Testis (tissue), 2 donors: ENCODE measurements at regions not wholly inside any gene's neighbourhood (a gene's known extent, or its start where the extent isn't known, plus 50 kb on each side); places are given as distances from the start of the nearest gene placed in this dataset.
"Not testable (repeated sequence)": the region's sequence is repeated elsewhere in the genome, so short reads cannot be mapped to it uniquely, and the experiment has no call there.

ENCODE experiments used
- DNase-seq: peaks from one replicate; pipeline ENCODE4 v3.0.0-alpha.2; 2019
- H3K27ac ChIP-seq, 2 donors: fragments of 200-600 bp; sonication (generic); one replicate each; pipeline ENCODE4 v1.5.1; 2019
- H3K27me3 ChIP-seq: fragments of 200-600 bp; sonication (generic); one replicate; pipeline ENCODE4 v1.5.1; 2019
- H3K36me3 ChIP-seq: fragments of 200-600 bp; sonication (generic); one replicate; pipeline ENCODE4 v1.5.1; 2017; ENCODE audit warnings: low read depth; ENCODE audit errors: missing control alignments
- H3K4me1 ChIP-seq: fragments of 200-600 bp; sonication (generic); one replicate; pipeline ENCODE4 v1.5.1; 2019
- H3K4me3 ChIP-seq, 2 donors: fragments of 200-600 bp; sonication (generic); one replicate each; pipeline ENCODE4 v1.5.1; 2017 to 2019
- H3K9me3 ChIP-seq: fragments of 200-600 bp; sonication (generic); one replicate; pipeline ENCODE4 v1.5.1; 2017
- CTCF ChIP-seq, 3 experiments: fragments of 450-650 bp in 2 of 3; fragments of 200-600 bp in 1 of 3; sonication (generic) in 1 of 3; IDR thresholded peaks; one replicate each; pipeline ENCODE4 v1.5.1; 2016 to 2019; ENCODE audit warnings: antibody characterized with exemption in 3 of 3, mild to moderate bottlenecking in 2 of 3, moderate library complexity in 1 of 3
- POLR2A ChIP-seq: fragments of 450-650 bp; IDR thresholded peaks from one replicate; pipeline ENCODE4 v1.6.1; 2017; ENCODE audit warnings: antibody characterized with exemption, mild to moderate bottlenecking, moderate library complexity
- WGBS, 2 donors: methylation state at CpG; one replicate each; pipeline ENCODE4 v1.1.5; 2018; 5-methylcytosine and 5-hydroxymethylcytosine counted together
- intact Hi-C: fragments of 100-400 bp; cut with DNase I; formaldehyde crosslinking; loops from one replicate; pipeline ENCODE4 v1.15.1; 2023; ENCODE audit warnings: low total_unique reads

DNA sequence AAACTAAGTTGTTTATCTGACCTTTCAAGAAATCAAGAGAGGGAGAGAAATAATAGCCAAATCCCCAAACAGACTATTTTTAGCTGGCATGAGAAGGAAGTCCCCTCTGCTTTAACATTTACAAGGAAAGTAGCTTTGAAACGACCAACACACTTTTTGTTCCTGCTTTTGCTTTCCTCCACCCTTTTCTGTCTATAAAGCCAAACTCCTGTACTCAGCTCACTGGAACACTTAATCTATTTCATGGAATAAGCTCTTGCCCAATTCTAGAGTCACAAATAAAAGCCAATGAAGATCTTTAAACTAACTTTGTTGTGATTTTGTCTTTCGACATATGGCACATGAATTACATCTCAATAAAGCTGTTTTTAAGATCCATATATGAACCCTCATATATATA lies 86.8 kb upstream of the CCDC71L start:
- 63 to 67% methylated on average over 2 of the region's 2 CpGs for WGBS, 2 donors
- Histone ChIP-seq H3K36me3 (no peaks in the 10 kb centered on the region), H3K9me3 (no peaks in the 10 kb centered on the region), H3K4me1 (no peaks in the 10 kb centered on the region), H3K4me3 (no peak overlapping the region), H3K27me3 (no peaks in the 10 kb centered on the region), H3K27ac (no peak overlapping the region)
- no peak for DNase-seq
- intact Hi-C loops: no loop called here
- no peak for TF ChIP-seq CTCF (IDR thresholded peaks at IDR 0.05)

- no peaks in the 10 kb centered on the region for H3K27me3 ChIP-seq
- no peak overlapping the region for H3K4me3 ChIP-seq
- TF ChIP-seq CTCF (IDR thresholded peaks at IDR 0.05): no peak
- TF ChIP-seq POLR2A: no peak
- no peaks in the 10 kb centered on the region for H3K9me3 ChIP-seq
- no peaks in the 10 kb centered on the region for H3K36me3 ChIP-seq
- H3K4me1 ChIP-seq: no peaks in the 10 kb centered on the region
- intact Hi-C loops: no loop called here
- 63 to 82% methylated on average over 1 of the region's 1 CpG for WGBS, 2 donors
- DNase-seq: no peak
- no peak overlapping the region for H3K27ac ChIP-seq
Observed at GRCh38 chr7:106749165-106749564, 88.2 kb upstream of the CCDC71L start.

DNA sequence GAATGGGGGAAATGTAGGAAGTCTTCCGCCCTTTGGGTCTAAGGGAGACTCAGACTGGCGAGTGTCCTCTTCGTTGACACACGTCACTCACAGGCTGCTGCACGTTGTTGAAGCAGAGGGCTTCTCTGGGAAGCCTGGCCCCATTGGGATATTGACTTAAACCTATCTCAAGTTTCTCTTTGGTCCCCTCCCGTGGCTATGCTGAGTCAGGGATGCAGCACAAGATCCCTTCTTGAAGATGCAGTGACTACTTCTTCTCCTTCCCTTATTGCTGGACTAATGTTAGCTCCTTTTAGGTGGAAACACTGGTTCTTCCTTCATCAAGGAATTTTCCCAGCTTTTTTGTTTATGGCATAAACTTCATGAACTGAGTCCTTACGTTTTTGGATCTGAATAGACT lies 89.8 kb upstream of the CCDC71L start:
- Histone ChIP-seq H3K27me3 (no peaks in the 10 kb centered on the region), H3K4me1 (no peaks in the 10 kb centered on the region), H3K27ac (no peak overlapping the region), H3K4me3 (no peak overlapping the region), H3K9me3 (no peaks in the 10 kb centered on the region), H3K36me3 (no peaks in the 10 kb centered on the region)
- 82 to 84% methylated on average over 7 of the region's 7 CpGs for WGBS, 2 donors
- no peak for TF ChIP-seq CTCF (IDR thresholded peaks at IDR 0.05)
- TF ChIP-seq POLR2A: no peak
- no peak for DNase-seq
- intact Hi-C loops: no loop called here

- Histone ChIP-seq H3K4me3 (no peak overlapping the region), H3K9me3 (no peaks in the 10 kb centered on the region), H3K27me3 (no peaks in the 10 kb centered on the region), H3K27ac (no peak overlapping the region), H3K36me3 (no peaks in the 10 kb centered on the region), H3K4me1 (no peaks in the 10 kb centered on the region)
- intact Hi-C loops: no loop called here
- TF ChIP-seq CTCF (IDR thresholded peaks at IDR 0.05) (no peak), POLR2A (no peak)
- DNase-seq: no peak
- 65 to 71% methylated on average over 1 of the region's 1 CpG for WGBS, 2 donors
Observed at GRCh38 chr7:106752367-106752766, 91.4 kb upstream of the CCDC71L start.

DNA sequence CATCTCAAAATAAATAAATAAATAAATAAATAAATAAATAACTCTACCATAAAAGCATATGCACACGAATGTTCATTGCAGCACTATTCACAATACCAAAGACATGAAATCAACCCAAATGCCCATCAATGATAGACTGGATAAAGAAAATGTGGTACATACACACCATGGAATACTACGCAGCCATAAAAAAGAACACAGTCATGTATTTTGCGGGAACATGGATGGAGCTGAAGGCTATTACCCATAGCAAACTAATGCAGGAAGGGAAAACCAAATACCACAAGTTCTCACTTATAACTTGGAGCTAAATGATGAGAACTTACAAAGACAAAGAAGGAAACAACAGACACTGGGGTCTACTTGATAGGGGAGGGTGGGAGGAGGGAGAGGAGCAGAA lies 94.1 kb upstream of the CCDC71L start:
- H3K36me3 ChIP-seq, H3K4me3 ChIP-seq, intact Hi-C loops, H3K4me1 ChIP-seq, H3K27ac ChIP-seq, H3K9me3 ChIP-seq, H3K27me3 ChIP-seq, DNase-seq: not testable (repeated sequence)
- 89 to 96% methylated on average over 3 of the region's 3 CpGs for WGBS, 2 donors
